H1 (cell line): ENCODE measurements at regions not wholly inside any gene's neighbourhood (a gene's known extent, or its start where the extent isn't known, plus 50 kb on each side); places are given as distances from the start of the nearest gene placed in this dataset.

Experiments used
- CTCF ChIA-PET: fragments of 300-600 bp; sonication (Branson Sonifier 250); formaldehyde crosslinking; loops from one replicate; lab custom pipeline; 2021; ENCODE audit not compliant: partially characterized antibody; lab: Charles Lee
- POLR2A ChIA-PET: fragments of 300-600 bp; sonication (Branson Sonifier 250); formaldehyde crosslinking; loops from one replicate; lab custom pipeline; 2021; ENCODE audit warnings: inconsistent platforms; ENCODE audit not compliant: partially characterized antibody; lab: Charles Lee
- DNase-seq, 2 experiments: peaks; one replicate each; pipeline versions ENCODE4 v3.0.0 to v3.0.0-alpha.2; 2010 to 2022; ENCODE audit warnings: low spot score in 2 of 2, low read depth in 1 of 2, mixed read lengths in 1 of 2
- FAIRE-seq: peaks from 2 replicates; lab custom pipeline; 2011; peaks lifted over from hg19 to GRCh38; lab: Jason Lieb, UNC
- H2AFZ ChIP-seq: 2 replicates; pipeline ENCODE4 v1.8.1; 2012; ENCODE audit warnings: low read length, inconsistent platforms
- H2AK5ac ChIP-seq: 2 replicates; pipeline ENCODE4 v1.6.1; 2013; ENCODE audit warnings: low read depth, low read length
- H2BK120ac ChIP-seq: replicated peaks from 2 replicates; pipeline ENCODE3; 2013; ENCODE audit warnings: low read depth, low read length, inconsistent platforms
- H2BK12ac ChIP-seq: 2 replicates; pipeline ENCODE4 v1.6.1; 2013; ENCODE audit warnings: low read depth, low read length
- H2BK15ac ChIP-seq: 2 replicates; pipeline ENCODE4 v1.6.1; 2013; ENCODE audit warnings: low read length
- H2BK20ac ChIP-seq: 2 replicates; pipeline ENCODE4 v1.6.1; 2013; ENCODE audit warnings: low read length
- H2BK5ac ChIP-seq: 2 replicates; pipeline ENCODE4 v1.6.1; 2013; ENCODE audit warnings: low read depth, low read length
- H3K14ac ChIP-seq: 2 replicates; pipeline ENCODE4 v1.6.1; 2013; ENCODE audit warnings: inconsistent platforms; ENCODE audit not compliant: insufficient read length
- H3K18ac ChIP-seq: 2 replicates; pipeline ENCODE4 v1.6.1; 2013; ENCODE audit warnings: low read length; ENCODE audit errors: extremely low read depth
- H3K23ac ChIP-seq: 2 replicates; pipeline ENCODE4 v1.6.1; 2013; ENCODE audit warnings: inconsistent platforms; ENCODE audit not compliant: insufficient read length
- H3K23me2 ChIP-seq: 2 replicates; pipeline ENCODE4 v1.6.1; 2013; ENCODE audit warnings: low read depth, low read length
- H3K27ac ChIP-seq: 2 replicates; pipeline ENCODE4 v1.6.1; 2011; ENCODE audit warnings: low read depth, low read length, inconsistent platforms
- H3K27me3 ChIP-seq, 4 experiments: replicated peaks in 1 of 4; 1 replicate in 1 of 4; 2 replicates in 3 of 4; pipeline versions ENCODE4 v1.6.1 to v1.8.1; 2011 to 2013; ENCODE audit warnings: low read length in 3 of 4, mild to moderate bottlenecking in 3 of 4, inconsistent platforms in 2 of 4, mixed read lengths in 2 of 4, moderate library complexity in 1 of 4; ENCODE audit not compliant: control insufficient read depth in 3 of 4, insufficient read depth in 3 of 4; ENCODE audit errors: extremely low read depth in 1 of 4
- H3K36me3 ChIP-seq, 4 experiments: 2 replicates each; pipeline versions ENCODE4 v1.6.1 to v1.8.1; 2011 to 2013; ENCODE audit warnings: mild to moderate bottlenecking in 4 of 4, low read length in 3 of 4, moderate library complexity in 2 of 4, control low read depth in 1 of 4, inconsistent platforms in 1 of 4; ENCODE audit not compliant: insufficient read depth in 4 of 4, control insufficient read depth in 2 of 4
- H3K4ac ChIP-seq: replicated peaks from 2 replicates; pipeline ENCODE3; 2013; ENCODE audit warnings: low read length, low read depth, mixed read lengths, inconsistent platforms; ENCODE audit not compliant: insufficient read length
- H3K4me1 ChIP-seq, 4 experiments: replicated peaks in 1 of 4; 1 replicate in 1 of 4; 2 replicates in 3 of 4; pipeline versions ENCODE4 v1.6.1 to v1.8.1; 2011 to 2013; ENCODE audit warnings: low read length in 3 of 4, inconsistent platforms in 2 of 4, mixed read lengths in 1 of 4; ENCODE audit not compliant: insufficient read depth in 4 of 4, control insufficient read depth in 3 of 4
- H3K4me2 ChIP-seq, 2 experiments: 2 replicates each; pipeline versions ENCODE4 v1.6.1 to v1.8.1; 2011 to 2013; ENCODE audit warnings: low read depth in 2 of 2, low read length in 2 of 2, control low read depth in 1 of 2, inconsistent platforms in 1 of 2, mild to moderate bottlenecking in 1 of 2; ENCODE audit not compliant: insufficient read depth in 1 of 2
- H3K4me3 ChIP-seq, 4 experiments: fragments of 200-600, 300-600 bp in 1 of 4; sonication (generic), shearing (Covaris generic), sonication (Bioruptor Twin) in 1 of 4; 2 replicates each; pipeline versions ENCODE4 v1.5.1 to v1.8.1; 2011 to 2016; ENCODE audit warnings: low read length in 4 of 4, low read depth in 3 of 4, control low read depth in 2 of 4, inconsistent platforms in 2 of 4, mild to moderate bottlenecking in 2 of 4, mixed read lengths in 1 of 4, moderate library complexity in 1 of 4; ENCODE audit not compliant: insufficient read depth in 2 of 4; ENCODE audit errors: extremely low read depth in 1 of 4
- H3K56ac ChIP-seq: replicated peaks from 2 replicates; pipeline ENCODE3; 2013; ENCODE audit warnings: low read depth, mild to moderate bottlenecking, mixed read lengths, low read length, inconsistent platforms; ENCODE audit not compliant: insufficient read length
- H3K79me1 ChIP-seq: 2 replicates; pipeline ENCODE4 v1.6.1; 2013; ENCODE audit warnings: low read depth, low read length, control low read depth
- H3K79me2 ChIP-seq, 2 experiments: 2 replicates each; pipeline versions ENCODE4 v1.6.1 to v1.8.1; 2012 to 2013; ENCODE audit warnings: low read length in 2 of 2, mild to moderate bottlenecking in 2 of 2, inconsistent platforms in 1 of 2; ENCODE audit not compliant: insufficient read depth in 2 of 2, control insufficient read depth in 1 of 2
- H3K9ac ChIP-seq, 4 experiments: replicated peaks in 1 of 4; 1 replicate in 1 of 4; 2 replicates in 3 of 4; pipeline versions ENCODE4 v1.6.1 to v1.8.1; 2011 to 2013; ENCODE audit warnings: low read depth in 3 of 4, low read length in 3 of 4, control low read depth in 2 of 4, mild to moderate bottlenecking in 2 of 4, moderate library complexity in 2 of 4, inconsistent platforms in 1 of 4; ENCODE audit errors: extremely low read depth in 1 of 4
- H3K9me3 ChIP-seq, 2 experiments: 2 replicates each; pipeline versions ENCODE4 v1.6.1 to v1.8.1; 2012 to 2013; ENCODE audit warnings: mild to moderate bottlenecking in 2 of 2, moderate library complexity in 2 of 2, control low read depth in 1 of 2, inconsistent platforms in 1 of 2, low read depth in 1 of 2, low read length in 1 of 2, mixed read lengths in 1 of 2; ENCODE audit not compliant: insufficient read depth in 2 of 2
- H4K20me1 ChIP-seq, 2 experiments: replicated peaks in 1 of 2; 2 replicates each; pipeline versions ENCODE3 to v1.8.1; 2011 to 2013; ENCODE audit warnings: inconsistent platforms in 2 of 2, low read length in 2 of 2, mild to moderate bottlenecking in 1 of 2; ENCODE audit not compliant: insufficient read depth in 2 of 2, control insufficient read depth in 1 of 2
- H4K5ac ChIP-seq: 2 replicates; pipeline ENCODE4 v1.6.1; 2013; ENCODE audit warnings: low read length, low read depth, mixed read lengths, inconsistent platforms; ENCODE audit not compliant: insufficient read length
- H4K8ac ChIP-seq: 2 replicates; pipeline ENCODE4 v1.8.0; 2013; ENCODE audit warnings: mild to moderate bottlenecking, moderate library complexity, low read length, inconsistent platforms; ENCODE audit not compliant: insufficient read depth; ENCODE audit errors: extremely low read depth
- H4K91ac ChIP-seq: replicated peaks from 2 replicates; pipeline ENCODE3; 2013; ENCODE audit warnings: low read length, mixed read lengths, inconsistent platforms; ENCODE audit not compliant: insufficient read length
- BCL11A ChIP-seq, 2 experiments: IDR thresholded peaks; one replicate each; pipeline ENCODE4 v1.6.1; 2011; ENCODE audit warnings: low read depth in 2 of 2, low read length in 2 of 2, mild to moderate bottlenecking in 2 of 2
- CEBPB ChIP-seq: IDR thresholded peaks from 2 replicates; pipeline ENCODE4 v1.6.1; 2012; ENCODE audit warnings: low read depth, low read length
- EP300 ChIP-seq, 2 experiments: IDR thresholded peaks; 1 replicate in 1 of 2; 2 replicates in 1 of 2; pipeline ENCODE4 v1.6.1; 2011 to 2012; ENCODE audit warnings: low read depth in 2 of 2, low read length in 2 of 2, mild to moderate bottlenecking in 2 of 2, borderline replicate concordance in 1 of 2, inconsistent platforms in 1 of 2, moderate library complexity in 1 of 2
- POLR2AphosphoS5 ChIP-seq: IDR thresholded peaks from 2 replicates; pipeline ENCODE4 v1.6.1; 2011; ENCODE audit warnings: low read depth, low read length
- RNF2 ChIP-seq: fragments of 200-900, 300-1000 bp; sonication (generic); IDR thresholded peaks from 2 replicates; pipeline ENCODE4 v1.7.1; 2016; ENCODE audit warnings: borderline replicate concordance, low read depth, mild to moderate bottlenecking, antibody characterized with exemption, low read length; ENCODE audit not compliant: poor library complexity, severe bottlenecking; ENCODE audit errors: missing control alignments
- SP1 ChIP-seq: IDR thresholded peaks from 2 replicates; pipeline ENCODE4 v1.6.1; 2011; ENCODE audit warnings: low read depth, low read length
- SUZ12 ChIP-seq: fragments of 200-600 bp; sonication (generic); IDR thresholded peaks from 2 replicates; pipeline ENCODE4 v1.6.1; 2012; ENCODE audit warnings: mild to moderate bottlenecking, inconsistent platforms, low read length, moderate library complexity, mixed read lengths
- WGBS, 2 experiments: shearing (Covaris generic) in 1 of 2; methylation state at CpG; one replicate each; pipeline versions ENCODE4 v1.1.6 to v1.1.7; 2013 to 2015; ENCODE audit warnings: low lambda C conversion rate in 2 of 2, mixed read lengths in 2 of 2, inconsistent platforms in 1 of 2, low coverage in 1 of 2, missing lambda C conversion rate in 1 of 2; ENCODE audit not compliant: insufficient replicate concordance in 2 of 2, insufficient coverage in 1 of 2, insufficient read length in 1 of 2; ENCODE audit errors: extremely low coverage in 1 of 2, missing lambda C conversion rate in 1 of 2; 5-methylcytosine and 5-hydroxymethylcytosine counted together
- TF ChIP-seq, protein P1 (sequence below): IDR thresholded peaks from 2 replicates; pipeline ENCODE4 v1.6.1; 2012; ENCODE audit warnings: low read length, inconsistent platforms
- TF ChIP-seq, protein P2 (sequence below): IDR thresholded peaks from 2 replicates; pipeline ENCODE4 v1.6.1; 2012; ENCODE audit warnings: inconsistent platforms

DNA sequence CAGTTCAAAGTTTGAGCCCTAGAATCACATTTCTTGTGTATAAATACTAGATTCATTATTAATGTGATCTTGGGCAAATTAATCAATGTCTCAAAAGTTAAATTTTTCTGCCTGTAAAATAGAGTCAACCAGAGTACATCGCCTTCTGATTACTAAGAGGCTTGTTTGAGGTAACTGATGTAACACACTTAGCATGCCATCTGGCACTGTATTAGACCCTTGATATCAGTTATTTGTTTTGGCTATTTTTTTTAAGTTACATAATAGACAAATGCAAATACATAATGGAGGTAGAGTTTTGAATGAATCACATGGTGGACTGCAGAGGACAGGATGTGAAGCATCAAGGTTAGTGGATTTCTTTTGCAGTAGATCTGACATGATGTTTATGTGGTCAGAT lies 298.4 kb downstream of the ADGRL2 start:
- no peak overlapping the region for H2BK20ac ChIP-seq
- H4K20me1 ChIP-seq = no peaks in the 10 kb centered on the region
- DNase-seq (no peak), FAIRE-seq (no peak)
- H3K4me2 ChIP-seq = no peak overlapping the region
- no peak overlapping the region for H2BK12ac ChIP-seq
- no peak overlapping the region for H2AFZ ChIP-seq
- H3K18ac ChIP-seq = no peak overlapping the region
- no peak overlapping the region for H2AK5ac ChIP-seq
- no peaks in the 10 kb centered on the region for H3K79me1 ChIP-seq
- no peaks in the 10 kb centered on the region for H3K4me1 ChIP-seq
- WGBS, 2 experiments = 83% methylated on average over 1 of the region's 1 CpG; no CpG with 5 or more reads in 1 of the 2 experiments
- no peak overlapping the region for H3K27ac ChIP-seq
- H3K4ac ChIP-seq = no peak overlapping the region
- no peaks in the 10 kb centered on the region for H3K36me3 ChIP-seq
- no peaks in the 10 kb centered on the region for H3K79me2 ChIP-seq
- H2BK5ac ChIP-seq = no peak overlapping the region
- TF ChIP-seq CEBPB = no peak
- no peak for TF ChIP-seq SP1
- no peak for TF ChIP-seq EP300 (IDR thresholded peaks at IDR 0.05; ENCODE audit: borderline replicate concordance in 1 of 2, low read depth in 2 of 2, low read length in 2 of 2)
- no peak for TF ChIP-seq SUZ12
- no peak for TF ChIP-seq RNF2
- TF ChIP-seq, protein P1, sequence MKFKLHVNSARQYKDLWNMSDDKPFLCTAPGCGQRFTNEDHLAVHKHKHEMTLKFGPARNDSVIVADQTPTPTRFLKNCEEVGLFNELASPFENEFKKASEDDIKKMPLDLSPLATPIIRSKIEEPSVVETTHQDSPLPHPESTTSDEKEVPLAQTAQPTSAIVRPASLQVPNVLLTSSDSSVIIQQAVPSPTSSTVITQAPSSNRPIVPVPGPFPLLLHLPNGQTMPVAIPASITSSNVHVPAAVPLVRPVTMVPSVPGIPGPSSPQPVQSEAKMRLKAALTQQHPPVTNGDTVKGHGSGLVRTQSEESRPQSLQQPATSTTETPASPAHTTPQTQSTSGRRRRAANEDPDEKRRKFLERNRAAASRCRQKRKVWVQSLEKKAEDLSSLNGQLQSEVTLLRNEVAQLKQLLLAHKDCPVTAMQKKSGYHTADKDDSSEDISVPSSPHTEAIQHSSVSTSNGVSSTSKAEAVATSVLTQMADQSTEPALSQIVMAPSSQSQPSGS = no peak
- TF ChIP-seq, protein P2, sequence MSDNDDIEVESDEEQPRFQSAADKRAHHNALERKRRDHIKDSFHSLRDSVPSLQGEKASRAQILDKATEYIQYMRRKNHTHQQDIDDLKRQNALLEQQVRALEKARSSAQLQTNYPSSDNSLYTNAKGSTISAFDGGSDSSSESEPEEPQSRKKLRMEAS = no peak
- TF ChIP-seq POLR2AphosphoS5 = no peak
- no peak for TF ChIP-seq BCL11A (IDR thresholded peaks at IDR 0.05; ENCODE audit: low read depth in 2 of 2, low read length in 2 of 2)
- H3K4me3 ChIP-seq = no peak overlapping the region
- ChIA-PET CTCF (no interaction called here), POLR2A (no interaction called here)
- H3K23me2 ChIP-seq = no peaks in the 10 kb centered on the region
- no peak overlapping the region for H4K8ac ChIP-seq
- H3K23ac ChIP-seq = no peak overlapping the region
- H4K5ac ChIP-seq = no peak overlapping the region
- H2BK120ac ChIP-seq = no peak overlapping the region
- no peaks in the 10 kb centered on the region for H3K27me3 ChIP-seq
- no peak overlapping the region for H3K14ac ChIP-seq
- H4K91ac ChIP-seq = no peak overlapping the region
- no peak overlapping the region for H3K56ac ChIP-seq
- no peak overlapping the region for H2BK15ac ChIP-seq
- no peaks in the 10 kb centered on the region for H3K9me3 ChIP-seq
- H3K9ac ChIP-seq = no peak overlapping the region
